ENCODE measurements at regions not wholly inside any gene's neighbourhood (a gene's known extent, or its start where the extent isn't known, plus 50 kb on each side); places are given as distances from the start of the nearest gene placed in this dataset.

DNA sequence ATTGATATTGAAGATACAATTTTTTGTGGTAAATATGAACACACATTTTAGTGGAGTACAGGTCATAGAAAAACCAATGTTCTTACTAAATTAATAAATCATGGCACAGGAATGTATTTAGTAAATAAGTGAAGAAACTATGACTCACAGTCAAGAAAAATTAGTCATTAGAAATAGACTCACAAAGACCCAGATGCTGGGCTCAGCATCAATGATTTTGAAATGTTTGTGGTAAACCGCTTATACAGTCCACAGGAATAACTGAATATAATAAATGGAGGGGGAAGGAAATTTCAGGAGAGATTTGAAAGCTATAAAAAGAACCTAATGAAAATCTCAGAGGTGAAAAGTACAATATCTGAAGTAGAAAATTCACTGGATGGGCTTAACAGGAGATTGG, 138.3 kb upstream of the ADCY1 start:
- no peak for TF ChIP-seq POLR2A (IDR thresholded peaks at IDR 0.05)
- TF ChIP-seq, protein P1, sequence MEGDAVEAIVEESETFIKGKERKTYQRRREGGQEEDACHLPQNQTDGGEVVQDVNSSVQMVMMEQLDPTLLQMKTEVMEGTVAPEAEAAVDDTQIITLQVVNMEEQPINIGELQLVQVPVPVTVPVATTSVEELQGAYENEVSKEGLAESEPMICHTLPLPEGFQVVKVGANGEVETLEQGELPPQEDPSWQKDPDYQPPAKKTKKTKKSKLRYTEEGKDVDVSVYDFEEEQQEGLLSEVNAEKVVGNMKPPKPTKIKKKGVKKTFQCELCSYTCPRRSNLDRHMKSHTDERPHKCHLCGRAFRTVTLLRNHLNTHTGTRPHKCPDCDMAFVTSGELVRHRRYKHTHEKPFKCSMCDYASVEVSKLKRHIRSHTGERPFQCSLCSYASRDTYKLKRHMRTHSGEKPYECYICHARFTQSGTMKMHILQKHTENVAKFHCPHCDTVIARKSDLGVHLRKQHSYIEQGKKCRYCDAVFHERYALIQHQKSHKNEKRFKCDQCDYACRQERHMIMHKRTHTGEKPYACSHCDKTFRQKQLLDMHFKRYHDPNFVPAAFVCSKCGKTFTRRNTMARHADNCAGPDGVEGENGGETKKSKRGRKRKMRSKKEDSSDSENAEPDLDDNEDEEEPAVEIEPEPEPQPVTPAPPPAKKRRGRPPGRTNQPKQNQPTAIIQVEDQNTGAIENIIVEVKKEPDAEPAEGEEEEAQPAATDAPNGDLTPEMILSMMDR (IDR thresholded peaks at IDR 0.05): no peak
